HepG2 (cell line): ENCODE measurements at regions not wholly inside any gene's neighbourhood (a gene's known extent, or its start where the extent isn't known, plus 50 kb on each side); places are given as distances from the start of the nearest gene placed in this dataset.

Source experiments
- EZH2 ChIP-seq: conservative IDR thresholded peaks from 2 replicates; pipeline ENCODE4 v1.6.1; 2012; ENCODE audit warnings: mild to moderate bottlenecking, low read depth, low read length, moderate library complexity
- RAD51 ChIP-seq: fragments of 450-650 bp; IDR thresholded peaks from 2 replicates; pipeline ENCODE4 v1.6.1; 2016; ENCODE audit warnings: borderline replicate concordance
- TF ChIP-seq, protein P1 (sequence below): sonication (generic); formaldehyde crosslinking; IDR thresholded peaks from 2 replicates; pipeline ENCODE4 v1.5.0; 2020; ENCODE audit warnings: mild to moderate bottlenecking, missing genetic modification reagents

DNA sequence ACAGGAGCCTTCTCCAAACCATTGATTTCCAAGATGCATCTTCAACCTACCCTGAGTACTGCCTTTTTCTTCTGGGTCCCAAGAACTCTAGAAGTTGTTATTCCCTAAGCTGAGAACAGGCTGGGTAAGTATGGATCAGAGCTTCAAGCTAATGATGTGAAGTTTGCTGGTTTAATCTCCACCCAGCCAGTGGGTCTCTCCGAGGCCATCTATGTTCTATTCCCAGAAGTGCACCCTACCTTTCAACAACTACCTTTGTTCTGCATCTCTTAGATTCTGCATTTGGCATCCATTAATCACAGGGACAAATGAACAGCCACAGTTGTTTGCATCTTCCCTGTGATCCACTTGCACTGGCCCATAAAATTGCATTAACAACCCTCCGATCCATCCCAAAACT lies 246.2 kb downstream of the HIVEP2 start:
- TF ChIP-seq RAD51 (no peak), EZH2 (no peak)
- TF ChIP-seq, protein P1, sequence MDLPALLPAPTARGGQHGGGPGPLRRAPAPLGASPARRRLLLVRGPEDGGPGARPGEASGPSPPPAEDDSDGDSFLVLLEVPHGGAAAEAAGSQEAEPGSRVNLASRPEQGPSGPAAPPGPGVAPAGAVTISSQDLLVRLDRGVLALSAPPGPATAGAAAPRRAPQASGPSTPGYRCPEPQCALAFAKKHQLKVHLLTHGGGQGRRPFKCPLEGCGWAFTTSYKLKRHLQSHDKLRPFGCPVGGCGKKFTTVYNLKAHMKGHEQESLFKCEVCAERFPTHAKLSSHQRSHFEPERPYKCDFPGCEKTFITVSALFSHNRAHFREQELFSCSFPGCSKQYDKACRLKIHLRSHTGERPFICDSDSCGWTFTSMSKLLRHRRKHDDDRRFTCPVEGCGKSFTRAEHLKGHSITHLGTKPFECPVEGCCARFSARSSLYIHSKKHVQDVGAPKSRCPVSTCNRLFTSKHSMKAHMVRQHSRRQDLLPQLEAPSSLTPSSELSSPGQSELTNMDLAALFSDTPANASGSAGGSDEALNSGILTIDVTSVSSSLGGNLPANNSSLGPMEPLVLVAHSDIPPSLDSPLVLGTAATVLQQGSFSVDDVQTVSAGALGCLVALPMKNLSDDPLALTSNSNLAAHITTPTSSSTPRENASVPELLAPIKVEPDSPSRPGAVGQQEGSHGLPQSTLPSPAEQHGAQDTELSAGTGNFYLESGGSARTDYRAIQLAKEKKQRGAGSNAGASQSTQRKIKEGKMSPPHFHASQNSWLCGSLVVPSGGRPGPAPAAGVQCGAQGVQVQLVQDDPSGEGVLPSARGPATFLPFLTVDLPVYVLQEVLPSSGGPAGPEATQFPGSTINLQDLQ (CRISPR knock-in tag), result no peak
